ENCODE measurements at regions not wholly inside any gene's neighbourhood (a gene's known extent, or its start where the extent isn't known, plus 50 kb on each side); places are given as distances from the start of the nearest gene placed in this dataset.

DNA sequence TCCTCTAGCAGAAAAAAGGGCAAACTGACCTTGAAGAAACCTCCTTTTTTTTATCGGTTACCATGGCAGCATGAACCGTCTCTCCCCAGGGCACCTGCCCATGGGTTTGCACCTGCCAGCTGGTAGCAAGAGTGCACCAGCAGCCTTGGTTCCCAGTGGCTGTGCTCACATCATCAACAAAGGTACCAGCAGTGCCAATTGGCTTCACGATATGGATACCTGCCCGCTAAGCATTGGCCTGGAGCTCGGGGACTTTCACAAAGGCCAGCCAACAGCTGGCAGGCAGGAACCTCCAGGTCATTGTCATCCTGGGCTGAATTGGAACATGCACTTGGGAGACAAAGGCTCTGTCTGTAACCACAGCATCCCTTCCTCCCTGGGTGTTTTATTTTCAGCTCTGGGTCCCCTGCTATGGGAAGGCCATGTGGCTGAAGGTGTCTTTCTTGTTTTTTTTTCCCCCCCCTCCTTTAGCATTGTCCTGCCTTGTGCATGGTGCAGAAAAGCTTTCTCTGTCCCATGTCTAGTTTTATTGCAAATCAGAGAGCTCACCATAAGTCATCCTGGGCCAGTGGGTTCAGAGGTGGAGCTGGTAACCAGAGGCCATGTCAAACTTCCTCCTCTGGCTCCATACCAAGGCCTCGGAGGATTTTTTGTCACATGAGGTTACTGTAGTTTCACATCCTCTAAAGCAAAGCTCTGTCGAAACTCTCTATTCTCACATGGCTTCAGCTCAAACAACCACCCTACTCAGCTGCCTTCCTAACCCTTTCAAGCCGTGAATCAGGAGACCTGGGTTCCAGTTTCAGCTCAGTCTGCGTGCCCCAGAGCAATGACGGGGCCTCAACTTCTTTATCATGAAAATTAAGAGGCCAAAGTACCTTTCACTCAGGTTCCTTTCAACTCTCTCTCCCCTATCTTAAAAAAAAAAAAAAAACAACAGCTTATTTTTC is 145.5 kb upstream of the MAP3K1 start:
- Histone ChIP-seq H2AFZ (ENCODE audit: low read depth) (no peak overlapping the region), H3K9me2 (no peaks in the 10 kb centered on the region), H3K9me3 (no peaks in the 10 kb centered on the region), H3K9ac (no peak overlapping the region), H3K36me3 (replicated peaks in 1 of 2; ENCODE audit: control insufficient read depth in 1 of 2, insufficient read depth in 2 of 2, low read length in 1 of 2) (no peaks in the 10 kb centered on the region), H3K27ac (ENCODE audit: low read depth in 2 of 2, low read length in 1 of 2) (no peak overlapping the region), H3F3A (replicated peaks; ENCODE audit: insufficient read depth) (no peaks in the 10 kb centered on the region), H3K27me3 (ENCODE audit: insufficient read depth) (no peaks in the 10 kb centered on the region), H3K79me2 (ENCODE audit: insufficient read depth) (no peaks in the 10 kb centered on the region), H4K20me1 (ENCODE audit: insufficient read depth) (no peaks in the 10 kb centered on the region), H3K4me3 (ENCODE audit: low read depth in 2 of 2, low read length in 1 of 2) (no peak overlapping the region), H3K4me2 (no peak overlapping the region), H3K4me1 (ENCODE audit: control insufficient read depth in 1 of 2, insufficient read depth in 2 of 2, low read depth in 1 of 2, low read length in 1 of 2) (peaks cover 0 to 6% of the 10 kb centered on the region in 2 experiments; a peak in 1 of 4 replicates)
- no peak for TF ChIP-seq NFIC (IDR thresholded peaks at IDR 0.05; ENCODE audit: borderline replicate concordance)
- no peak for TF ChIP-seq ELF1 (IDR thresholded peaks at IDR 0.05)
- no peak for TF ChIP-seq MEF2A (IDR thresholded peaks at IDR 0.05; ENCODE audit: borderline replicate concordance, low read depth)
- no peak for TF ChIP-seq MAX (IDR thresholded peaks at IDR 0.05; ENCODE audit: low read depth)
- no peak for TF ChIP-seq CHD2 (IDR thresholded peaks at IDR 0.05; ENCODE audit: low read length, partially characterized antibody)
- no peak for TF ChIP-seq RAD21 (IDR thresholded peaks at IDR 0.05; ENCODE audit: low read length)
- no peak for TF ChIP-seq SIN3A (IDR thresholded peaks at IDR 0.05; ENCODE audit: borderline replicate concordance, low read depth, low read length)
- no peak for TF ChIP-seq USF1 (IDR thresholded peaks at IDR 0.05; ENCODE audit: borderline replicate concordance, low read depth)
- TF ChIP-seq, protein P1, sequence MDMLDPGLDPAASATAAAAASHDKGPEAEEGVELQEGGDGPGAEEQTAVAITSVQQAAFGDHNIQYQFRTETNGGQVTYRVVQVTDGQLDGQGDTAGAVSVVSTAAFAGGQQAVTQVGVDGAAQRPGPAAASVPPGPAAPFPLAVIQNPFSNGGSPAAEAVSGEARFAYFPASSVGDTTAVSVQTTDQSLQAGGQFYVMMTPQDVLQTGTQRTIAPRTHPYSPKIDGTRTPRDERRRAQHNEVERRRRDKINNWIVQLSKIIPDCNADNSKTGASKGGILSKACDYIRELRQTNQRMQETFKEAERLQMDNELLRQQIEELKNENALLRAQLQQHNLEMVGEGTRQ (IDR thresholded peaks at IDR 0.05; ENCODE audit: borderline replicate concordance, low read depth, low read length): no peak
- TF ChIP-seq FOXM1 (IDR thresholded peaks at IDR 0.05; ENCODE audit: low read depth): no peak
- TF ChIP-seq IRF3 (IDR thresholded peaks at IDR 0.05; ENCODE audit: low read depth, low read length): no peak
- no peak for TF ChIP-seq CTCF (IDR thresholded peaks at IDR 0.05)
- ChIA-PET CTCF (interaction anchor here (0.8 to 1.3 kb wide), 2 partner anchors 11 to 16 kb away, joined by 3 to 5 read pairs; no protein-coding TSS in a partner anchor), POLR2A (interaction anchor here (1.1 kb wide), 1 partner anchor 173 kb away, joined by 3 read pairs; no protein-coding TSS in a partner anchor)
- 65% methylated on average over 10 of the region's 10 CpGs for WGBS (ENCODE audit: low lambda C conversion rate)
- DNase-seq: no peak
